Panc1 (cell line): ENCODE measurements at regions not wholly inside any gene's neighbourhood (a gene's known extent, or its start where the extent isn't known, plus 50 kb on each side); places are given as distances from the start of the nearest gene placed in this dataset.

Source experiments
- CTCF ChIP-seq: fragments of 450-650 bp; IDR thresholded peaks from 2 replicates; pipeline ENCODE4 v1.5.1; 2017; ENCODE audit warnings: mild to moderate bottlenecking
- POLR2AphosphoS5 ChIP-seq: IDR thresholded peaks from 2 replicates; pipeline ENCODE4 v1.6.1; 2012; ENCODE audit warnings: mild to moderate bottlenecking, low read depth, low read length, moderate library complexity
- REST ChIP-seq, 2 experiments: IDR thresholded peaks; 2 replicates each; pipeline ENCODE4 v1.6.1; 2011 to 2012; ENCODE audit warnings: low read depth in 2 of 2, control low read depth in 1 of 2, low read length in 1 of 2, mild to moderate bottlenecking in 1 of 2, moderate library complexity in 1 of 2; ENCODE audit not compliant: insufficient read depth in 1 of 2
- TCF7L2 ChIP-seq: IDR thresholded peaks from 2 replicates; pipeline ENCODE4 v1.6.1; 2011; ENCODE audit warnings: mild to moderate bottlenecking, low read depth, low read length, inconsistent platforms

- TF ChIP-seq CTCF (no peak), REST (IDR thresholded peaks at IDR 0.05; ENCODE audit: insufficient read depth in 1 of 2, low read depth in 2 of 2, low read length in 1 of 2) (no peak), POLR2AphosphoS5 (no peak), TCF7L2 (no peak)
Measured at GRCh38 chr1:212162635-212163034, 122.6 kb upstream of the PPP2R5A start.
